SK-N-SH (cell line): ENCODE measurements at regions not wholly inside any gene's neighbourhood (a gene's known extent, or its start where the extent isn't known, plus 50 kb on each side); places are given as distances from the start of the nearest gene placed in this dataset.

Experiments used
- CTCF ChIA-PET: fragments of 300-600, 350-600 bp; formaldehyde crosslinking; extraction: SDS; loops from one replicate; lab custom pipeline; 2021; lab: Yijun Ruan, JAX
- POLR2A ChIA-PET: fragments of 350-600 bp; sonication (Branson Sonifier 250); formaldehyde crosslinking; extraction: SDS; loops from one replicate; lab custom pipeline; 2020; ENCODE audit warnings: antibody characterized with exemption, inconsistent platforms; lab: Yijun Ruan, JAX
- DNase-seq: peaks from one replicate; pipeline ENCODE4 v3.0.0; 2012
- H2AFZ ChIP-seq: fragments of 200-600 bp; sonication (generic); 2 replicates; pipeline ENCODE4 v1.8.1; 2016; ENCODE audit warnings: antibody characterized with exemption, mild to moderate bottlenecking, low read depth
- H3F3A ChIP-seq: fragments of 200-600 bp; sonication (generic); replicated peaks from 2 replicates; pipeline ENCODE3; 2016; ENCODE audit warnings: antibody characterized with exemption, mild to moderate bottlenecking; ENCODE audit not compliant: insufficient read depth
- H3K27ac ChIP-seq, 2 experiments: fragments of 200-500 bp in 1 of 2; fragments of 200-600 bp in 1 of 2; sonication (Bioruptor generic) in 1 of 2; sonication (generic), shearing (Covaris generic) in 1 of 2; 2 replicates each; pipeline versions ENCODE4 v1.5.1 to v1.6.1; 2014 to 2016; ENCODE audit warnings: low read depth in 2 of 2, inconsistent platforms in 1 of 2, low read length in 1 of 2, mild to moderate bottlenecking in 1 of 2, mixed read lengths in 1 of 2
- H3K27me3 ChIP-seq: fragments of 200-600 bp; sonication (generic), shearing (Covaris generic); 2 replicates; pipeline ENCODE4 v1.6.1; 2016; ENCODE audit warnings: mixed run types; ENCODE audit not compliant: insufficient read depth
- H3K36me3 ChIP-seq, 2 experiments: fragments of 200-500 bp in 1 of 2; fragments of 200-600 bp in 1 of 2; sonication (Bioruptor generic) in 1 of 2; sonication (generic) in 1 of 2; replicated peaks in 1 of 2; 2 replicates each; pipeline versions ENCODE3 to v1.5.1; 2014 to 2016; ENCODE audit warnings: low read length in 1 of 2, mild to moderate bottlenecking in 1 of 2; ENCODE audit not compliant: insufficient read depth in 2 of 2, control insufficient read depth in 1 of 2
- H3K4me1 ChIP-seq, 2 experiments: fragments of 200-500 bp in 1 of 2; fragments of 200-600 bp in 1 of 2; sonication (Bioruptor generic) in 1 of 2; sonication (generic), shearing (Covaris generic) in 1 of 2; 2 replicates each; pipeline versions ENCODE4 v1.5.1 to v1.6.1; 2014 to 2016; ENCODE audit warnings: low read depth in 1 of 2, low read length in 1 of 2, mixed run types in 1 of 2; ENCODE audit not compliant: insufficient read depth in 2 of 2, control insufficient read depth in 1 of 2
- H3K4me2 ChIP-seq: fragments of 200-600 bp; sonication (generic), shearing (Covaris generic); 2 replicates; pipeline ENCODE4 v1.6.1; 2017; ENCODE audit warnings: mixed run types
- H3K4me3 ChIP-seq, 2 experiments: fragments of 200-500 bp in 1 of 2; fragments of 200-600 bp in 1 of 2; sonication (Bioruptor generic) in 1 of 2; sonication (generic), shearing (Covaris generic) in 1 of 2; 2 replicates each; pipeline versions ENCODE4 v1.5.1 to v1.8.1; 2014 to 2016; ENCODE audit warnings: low read depth in 2 of 2, inconsistent platforms in 1 of 2, low read length in 1 of 2, mild to moderate bottlenecking in 1 of 2, mixed read lengths in 1 of 2, moderate library complexity in 1 of 2
- H3K79me2 ChIP-seq: fragments of 200-600 bp; sonication (generic); 2 replicates; pipeline ENCODE4 v1.8.1; 2017; ENCODE audit warnings: mild to moderate bottlenecking; ENCODE audit not compliant: insufficient read depth
- H3K9ac ChIP-seq: fragments of 200-600 bp; sonication (generic); 2 replicates; pipeline ENCODE4 v1.6.1; 2017; ENCODE audit warnings: mixed run types
- H3K9me2 ChIP-seq: fragments of 200-600 bp; sonication (generic); 2 replicates; pipeline ENCODE4 v1.6.1; 2017; ENCODE audit warnings: mixed run types
- H3K9me3 ChIP-seq: fragments of 200-600 bp; sonication (generic); 2 replicates; pipeline ENCODE4 v1.6.1; 2017; ENCODE audit warnings: mixed run types, mild to moderate bottlenecking, moderate library complexity
- H4K20me1 ChIP-seq: fragments of 200-600 bp; sonication (generic); 2 replicates; pipeline ENCODE4 v1.6.1; 2017; ENCODE audit warnings: mild to moderate bottlenecking, mixed run types; ENCODE audit not compliant: insufficient read depth
- IRF3 ChIP-seq: fragments of 150-350 bp; IDR thresholded peaks from 2 replicates; pipeline ENCODE4 v1.6.1; 2016; ENCODE audit warnings: mild to moderate bottlenecking, low read depth, low read length
- MAX ChIP-seq: IDR thresholded peaks from 2 replicates; pipeline ENCODE4 v1.4.0; 2012; ENCODE audit warnings: low read depth
- MXI1 ChIP-seq: IDR thresholded peaks from 2 replicates; pipeline ENCODE4 v1.6.1; 2012; ENCODE audit warnings: mild to moderate bottlenecking, low read depth, low read length, improper control_type of control experiment
- NFIC ChIP-seq: IDR thresholded peaks from 2 replicates; pipeline ENCODE4 v1.4.0; 2012; ENCODE audit warnings: borderline replicate concordance
- REST ChIP-seq: IDR thresholded peaks from 2 replicates; pipeline ENCODE4 v1.6.1; 2012; ENCODE audit warnings: mild to moderate bottlenecking, low read depth, low read length, moderate library complexity
- TCF12 ChIP-seq: IDR thresholded peaks from 2 replicates; pipeline ENCODE4 v1.4.0; 2012
- WGBS: methylation state at CpG from one replicate; pipeline ENCODE4 v1.1.6; 2017; ENCODE audit warnings: low lambda C conversion rate; 5-methylcytosine and 5-hydroxymethylcytosine counted together

GRCh38 chr3:110791995-110792686 is 279.5 kb upstream of the NECTIN3 start:
- Histone ChIP-seq H3K4me1 (peaks cover 0 to 7% of the 10 kb centered on the region in 2 experiments; a peak in 3 of 4 replicates), H3K27ac (no peak overlapping the region), H3K27me3 (no peaks in the 10 kb centered on the region), H4K20me1 (no peaks in the 10 kb centered on the region), H3K4me2 (no peak overlapping the region), H3K36me3 (no peaks in the 10 kb centered on the region), H3K9me2 (no peaks in the 10 kb centered on the region), H2AFZ (no peak overlapping the region), H3K9ac (no peak overlapping the region), H3K9me3 (no peaks in the 10 kb centered on the region), H3K79me2 (no peaks in the 10 kb centered on the region), H3F3A (no peaks in the 10 kb centered on the region), H3K4me3 (no peak overlapping the region)
- POLR2A ChIA-PET: no interaction called here
- CTCF ChIA-PET: no interaction called here
- WGBS: 68% methylated on average over 2 of the region's 2 CpGs
- no peak for DNase-seq
- TF ChIP-seq TCF12 (no peak), IRF3 (no peak), NFIC (no peak), MAX (no peak), REST (no peak)

GRCh38 chr3:110793611-110794010 is 278.0 kb upstream of the NECTIN3 start:
- no peak for DNase-seq
- Histone ChIP-seq H3K27me3 (no peaks in the 10 kb centered on the region), H3F3A (no peaks in the 10 kb centered on the region), H3K9me3 (no peaks in the 10 kb centered on the region), H3K79me2 (no peaks in the 10 kb centered on the region), H3K4me1 (peaks cover 0 to 7% of the 10 kb centered on the region in 2 experiments; a peak in 3 of 4 replicates), H3K27ac (no peak overlapping the region), H4K20me1 (no peaks in the 10 kb centered on the region), H3K4me3 (no peak overlapping the region), H2AFZ (no peak overlapping the region), H3K9ac (no peak overlapping the region), H3K9me2 (no peaks in the 10 kb centered on the region), H3K4me2 (no peak overlapping the region), H3K36me3 (no peaks in the 10 kb centered on the region)
- TF ChIP-seq MAX (no peak), MXI1 (no peak)
- ChIA-PET CTCF (no interaction called here), POLR2A (no interaction called here)
- WGBS: 93% methylated on average over 1 of the region's 1 CpG
